Gastrocnemius medialis (tissue), 4 donors: ENCODE measurements at regions not wholly inside any gene's neighbourhood (a gene's known extent, or its start where the extent isn't known, plus 50 kb on each side); places are given as distances from the start of the nearest gene placed in this dataset.

Experiments
- POLR2A ChIP-seq, 2 donors: fragments of 450-650 bp; IDR thresholded peaks; one replicate each; pipeline ENCODE4 v1.6.1; 2017; ENCODE audit warnings: antibody characterized with exemption in 2 of 2, mild to moderate bottlenecking in 2 of 2, moderate library complexity in 2 of 2
- TF ChIP-seq, protein P1 (sequence below), 5 experiments: fragments of 450-650 bp in 3 of 5; fragments of 200-600 bp in 2 of 5; sonication (generic) in 2 of 5; IDR thresholded peaks in 4 of 5; conservative IDR thresholded peaks in 1 of 5; 1 replicate in 4 of 5; 2 replicates in 1 of 5; pipeline ENCODE4 v1.5.1; 2016 to 2019; ENCODE audit warnings: antibody characterized with exemption in 5 of 5, mild to moderate bottlenecking in 3 of 5, moderate library complexity in 3 of 5

DNA sequence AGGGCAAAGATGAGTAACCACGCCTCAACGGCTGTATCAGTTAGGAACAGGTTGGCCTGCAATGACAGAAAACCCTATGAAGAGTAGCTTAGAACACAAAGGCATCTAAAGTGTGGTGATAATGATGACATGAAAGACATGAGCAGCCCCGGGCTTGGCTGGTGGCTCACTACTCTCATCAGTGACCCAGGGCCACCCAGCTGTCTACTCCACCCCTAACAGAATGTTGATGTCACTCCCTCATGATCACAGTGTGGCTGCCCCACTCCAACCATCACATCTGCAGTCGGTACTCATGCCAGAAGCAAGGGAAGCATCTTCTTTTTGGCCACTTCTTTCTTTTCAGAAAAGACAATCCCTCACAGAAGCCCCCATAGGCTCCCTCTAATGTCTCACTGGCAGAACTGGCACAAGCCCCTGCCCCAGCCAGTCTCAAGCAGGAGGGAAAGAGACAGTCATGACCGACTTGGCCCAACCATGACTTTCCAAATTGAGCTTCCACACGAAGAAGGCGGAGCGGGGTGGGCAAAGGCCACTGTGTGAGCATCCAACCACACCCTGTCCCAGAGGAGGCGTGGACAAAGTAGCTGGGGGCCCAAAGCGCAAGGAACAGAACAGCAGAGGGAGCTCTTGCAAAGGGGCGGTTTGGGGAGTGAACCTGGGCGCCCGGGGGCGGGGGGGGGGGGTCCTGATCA is 72.0 kb upstream of the IQSEC1 start:
- TF ChIP-seq, protein P1, sequence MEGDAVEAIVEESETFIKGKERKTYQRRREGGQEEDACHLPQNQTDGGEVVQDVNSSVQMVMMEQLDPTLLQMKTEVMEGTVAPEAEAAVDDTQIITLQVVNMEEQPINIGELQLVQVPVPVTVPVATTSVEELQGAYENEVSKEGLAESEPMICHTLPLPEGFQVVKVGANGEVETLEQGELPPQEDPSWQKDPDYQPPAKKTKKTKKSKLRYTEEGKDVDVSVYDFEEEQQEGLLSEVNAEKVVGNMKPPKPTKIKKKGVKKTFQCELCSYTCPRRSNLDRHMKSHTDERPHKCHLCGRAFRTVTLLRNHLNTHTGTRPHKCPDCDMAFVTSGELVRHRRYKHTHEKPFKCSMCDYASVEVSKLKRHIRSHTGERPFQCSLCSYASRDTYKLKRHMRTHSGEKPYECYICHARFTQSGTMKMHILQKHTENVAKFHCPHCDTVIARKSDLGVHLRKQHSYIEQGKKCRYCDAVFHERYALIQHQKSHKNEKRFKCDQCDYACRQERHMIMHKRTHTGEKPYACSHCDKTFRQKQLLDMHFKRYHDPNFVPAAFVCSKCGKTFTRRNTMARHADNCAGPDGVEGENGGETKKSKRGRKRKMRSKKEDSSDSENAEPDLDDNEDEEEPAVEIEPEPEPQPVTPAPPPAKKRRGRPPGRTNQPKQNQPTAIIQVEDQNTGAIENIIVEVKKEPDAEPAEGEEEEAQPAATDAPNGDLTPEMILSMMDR (IDR thresholded peaks at IDR 0.05 in 4 of 5, conservative IDR thresholded peaks at IDR 0.05 in 1 of 5) = no peak
- no peak for TF ChIP-seq POLR2A (IDR thresholded peaks at IDR 0.05)
